Heart right ventricle (tissue), 16 donors: ENCODE measurements at regions not wholly inside any gene's neighbourhood (a gene's known extent, or its start where the extent isn't known, plus 50 kb on each side); places are given as distances from the start of the nearest gene placed in this dataset.

Experiments
- ATAC-seq, 8 donors: fragments of 200-7000 bp; cut with Tn5 transposase; one replicate each; pipeline ENCODE4 v1.9.1; 2020; ENCODE audit warnings: mild to moderate bottlenecking in 8 of 8, moderate library complexity in 8 of 8, moderate number of reproducible peaks in 1 of 8
- DNase-seq, 2 donors: peaks; one replicate each; pipeline ENCODE4 v3.0.0-alpha.2; 2020
- H3K27ac ChIP-seq, 10 donors: fragments of 200-600 bp; sonication (generic) in 2 of 10; one replicate each; pipeline versions ENCODE4 v1.5.0 to v1.8.0; 2020 to 2022; ENCODE audit warnings: mild to moderate bottlenecking in 3 of 10
- H3K27me3 ChIP-seq, 7 donors: fragments of 200-600 bp; one replicate each; pipeline ENCODE4 v1.8.0; 2021 to 2022; ENCODE audit warnings: mild to moderate bottlenecking in 2 of 7
- H3K36me3 ChIP-seq, 9 donors: fragments of 200-600 bp; sonication (generic) in 1 of 9; one replicate each; pipeline versions ENCODE4 v1.5.0 to v1.8.0; 2020 to 2022; ENCODE audit warnings: mild to moderate bottlenecking in 2 of 9
- H3K4me1 ChIP-seq, 9 donors: fragments of 200-600 bp; sonication (generic) in 1 of 9; one replicate each; pipeline versions ENCODE4 v1.5.0 to v1.8.0; 2020 to 2022; ENCODE audit warnings: mild to moderate bottlenecking in 4 of 9
- H3K4me3 ChIP-seq, 10 donors: fragments of 200-600 bp; sonication (generic) in 2 of 10; one replicate each; pipeline versions ENCODE4 v1.5.0 to v1.8.0; 2020 to 2022; ENCODE audit warnings: mild to moderate bottlenecking in 7 of 10, moderate library complexity in 2 of 10
- H3K9me3 ChIP-seq, 11 donors: fragments of 200-600 bp in 10 of 11; sonication (generic) in 2 of 11; one replicate each; pipeline versions ENCODE4 v1.5.0 to v1.8.0; 2013 to 2022; ENCODE audit warnings: mild to moderate bottlenecking in 2 of 11, control low read depth in 1 of 11, moderate library complexity in 1 of 11
- WGBS, 2 donors: extraction: QIAGEN DNeasy Blood & Tissue Kit; methylation state at CpG; one replicate each; pipeline ENCODE4 v1.1.7; 2013; ENCODE audit warnings: inconsistent platforms in 1 of 2; 5-methylcytosine and 5-hydroxymethylcytosine counted together
- intact Hi-C, 10 donors: fragments of 100-400 bp; cut with DNase I; formaldehyde crosslinking; loops; one replicate each; pipeline versions ENCODE4 v1.11.1 to v1.14.2; 2022
- TF ChIP-seq, protein P1 (sequence below), 9 donors: fragments of 200-600 bp; sonication (generic) in 2 of 9; IDR thresholded peaks; one replicate each; pipeline versions ENCODE4 v1.5.0 to v1.8.0; 2021 to 2022; ENCODE audit warnings: antibody characterized with exemption in 9 of 9, mild to moderate bottlenecking in 5 of 9, moderate library complexity in 1 of 9
- donor health status: Arrhythmogenic right ventricular cardiomyopathy.
- donor health status: ischemic (EF 13 %, LVEDD 7.1; RV severe dilation, severe dysfunction).
- donor health status: healthy with polysubstance abuse.
- donor health status: DM: no; HTN: yes; CAD: no.
- donor health status: DM: no; HTN: no; CAD: no.
- donor health status: ischemic (EF 25% LVEDD 6.9; RV normal size, moderate dysfunction).
- donor health status: ischemic (EF 25% LVEDD 5.7; RV mildly dilated, moderate dysfunction).
- donor health status: healthy.
- donor health status: DM: yes; HTN: yes; CAD: no.
- donor health status: Ischemic cardiomyopathy.
- donor health status: ischemic (EF 35%, LVEDD 5.7; RV mildly dilated, moderate dysfunction).
- donor health status: nonischemic (EF 11% LVEDD 7.7; RV severe dilation, severe dysfunction).
- donor health status: DM: yes; HTN: yes; CAD: no.
- donor health status: PGD.
- donor health status: ischemic (EF 29% LVEDD 5.4; RV normal size, mild dysfunction).
- donor health status: nonischemic (EF 23%, LVEDD 6.1; RV moderate dilation, normal function).

DNA sequence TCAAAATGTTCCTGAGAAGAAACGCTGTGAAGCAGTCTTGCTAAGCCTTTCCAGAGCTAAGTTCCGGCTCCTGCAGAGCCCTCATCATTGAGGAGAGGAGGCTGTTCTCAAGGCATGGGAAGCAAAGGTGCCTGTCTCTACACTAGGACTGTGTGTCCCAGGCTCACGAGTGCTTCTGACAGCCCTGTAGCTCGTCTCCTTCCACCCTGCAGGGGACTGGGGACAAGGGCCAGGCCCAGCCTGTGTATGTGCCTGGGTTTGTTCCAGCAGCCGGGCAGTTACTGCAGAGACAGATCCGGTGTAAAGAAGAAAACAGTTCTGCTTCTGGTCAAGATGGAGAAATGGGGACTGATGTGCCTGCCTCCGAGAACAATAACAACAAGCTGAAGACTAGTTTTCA lies 156.0 kb downstream of the ENGASE start:
- ATAC-seq = peak in 1 of 8 donors; percentile 34
- Histone ChIP-seq H3K27ac (no peak overlapping the region), H3K4me3 (no peak overlapping the region), H3K9me3 (peaks cover 0 to 4% (median 0%) of the 10 kb centered on the region in 11 donors), H3K27me3 (peaks cover 0 to 39% (median 23%) of the 10 kb centered on the region in 7 donors), H3K4me1 (no peaks in the 10 kb centered on the region), H3K36me3 (no peaks in the 10 kb centered on the region)
- no peak for DNase-seq
- intact Hi-C loops = no loop called here
- TF ChIP-seq, protein P1, sequence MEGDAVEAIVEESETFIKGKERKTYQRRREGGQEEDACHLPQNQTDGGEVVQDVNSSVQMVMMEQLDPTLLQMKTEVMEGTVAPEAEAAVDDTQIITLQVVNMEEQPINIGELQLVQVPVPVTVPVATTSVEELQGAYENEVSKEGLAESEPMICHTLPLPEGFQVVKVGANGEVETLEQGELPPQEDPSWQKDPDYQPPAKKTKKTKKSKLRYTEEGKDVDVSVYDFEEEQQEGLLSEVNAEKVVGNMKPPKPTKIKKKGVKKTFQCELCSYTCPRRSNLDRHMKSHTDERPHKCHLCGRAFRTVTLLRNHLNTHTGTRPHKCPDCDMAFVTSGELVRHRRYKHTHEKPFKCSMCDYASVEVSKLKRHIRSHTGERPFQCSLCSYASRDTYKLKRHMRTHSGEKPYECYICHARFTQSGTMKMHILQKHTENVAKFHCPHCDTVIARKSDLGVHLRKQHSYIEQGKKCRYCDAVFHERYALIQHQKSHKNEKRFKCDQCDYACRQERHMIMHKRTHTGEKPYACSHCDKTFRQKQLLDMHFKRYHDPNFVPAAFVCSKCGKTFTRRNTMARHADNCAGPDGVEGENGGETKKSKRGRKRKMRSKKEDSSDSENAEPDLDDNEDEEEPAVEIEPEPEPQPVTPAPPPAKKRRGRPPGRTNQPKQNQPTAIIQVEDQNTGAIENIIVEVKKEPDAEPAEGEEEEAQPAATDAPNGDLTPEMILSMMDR (IDR thresholded peaks at IDR 0.05) = no peak
- 67 to 71% methylated on average over 7 of the region's 7 CpGs for WGBS, 2 donors

DNA sequence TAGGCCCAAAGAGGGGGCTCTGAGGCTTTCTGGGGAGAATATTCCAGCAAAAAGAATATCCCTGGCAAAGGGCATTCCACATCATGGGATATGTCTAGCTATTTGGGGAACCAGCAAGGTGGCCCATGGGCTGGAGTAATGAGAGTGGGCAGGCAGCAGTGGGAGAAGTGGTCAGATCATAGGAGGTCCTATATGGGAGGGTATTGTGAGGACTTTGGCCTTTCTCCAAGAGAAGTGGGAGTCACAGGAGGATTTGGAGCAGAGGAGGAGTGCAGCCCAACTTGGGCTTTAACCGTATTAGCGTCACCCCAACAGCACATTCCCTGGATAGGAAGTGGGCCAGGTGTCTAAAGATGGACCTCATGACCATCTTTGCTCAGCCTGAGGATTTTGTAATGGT lies 151.4 kb downstream of the ENGASE start:
- 90 to 94% methylated on average over 2 of the region's 2 CpGs for WGBS, 2 donors
- Histone ChIP-seq H3K4me1 (peaks cover 0 to 2% (median 0%) of the 10 kb centered on the region in 9 donors), H3K36me3 (no peaks in the 10 kb centered on the region), H3K4me3 (no peak overlapping the region), H3K27ac (no peak overlapping the region), H3K9me3 (no peaks in the 10 kb centered on the region), H3K27me3 (peaks cover 7 to 79% (median 64%) of the 10 kb centered on the region in 7 donors)
- intact Hi-C loops = no loop called here
- ATAC-seq (no peak), DNase-seq (no peak)
- TF ChIP-seq, protein P1 (IDR thresholded peaks at IDR 0.05) = no peak

DNA sequence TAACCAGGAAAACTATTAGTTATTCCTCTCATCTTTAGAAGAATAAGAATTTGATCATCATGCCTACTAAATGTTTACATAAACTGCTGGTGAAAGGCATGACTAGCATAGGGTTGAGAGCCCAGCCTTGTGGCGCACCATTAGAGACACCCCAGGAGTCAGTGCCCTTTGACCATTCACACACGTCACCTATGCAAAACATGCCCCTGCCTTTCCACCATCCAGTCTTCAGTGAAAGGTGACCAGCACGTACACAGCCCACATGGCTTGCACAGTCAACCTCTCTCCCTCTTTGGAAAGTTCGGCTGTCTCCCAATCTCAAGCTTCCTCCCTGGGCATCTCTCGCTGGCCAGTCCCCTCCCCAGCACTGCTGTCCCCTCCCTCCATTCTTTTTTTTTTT lies 150.3 kb downstream of the ENGASE start:
- H3K27ac ChIP-seq = no peak overlapping the region
- ATAC-seq (no peak), DNase-seq (no peak)
- H3K36me3 ChIP-seq = no peaks in the 10 kb centered on the region
- peaks cover 0 to 12% (median 0%) of the 10 kb centered on the region in 9 donors for H3K4me1 ChIP-seq
- peaks cover 7 to 90% (median 74%) of the 10 kb centered on the region in 7 donors for H3K27me3 ChIP-seq
- no peaks in the 10 kb centered on the region for H3K9me3 ChIP-seq
- intact Hi-C loops = no loop called here
- H3K4me3 ChIP-seq = no peak overlapping the region
- whole genome bisulfite sequencing, 2 donors = 69 to 76% methylated on average over 5 of the region's 5 CpGs
- TF ChIP-seq, protein P1 (IDR thresholded peaks at IDR 0.05) = no peak

DNA sequence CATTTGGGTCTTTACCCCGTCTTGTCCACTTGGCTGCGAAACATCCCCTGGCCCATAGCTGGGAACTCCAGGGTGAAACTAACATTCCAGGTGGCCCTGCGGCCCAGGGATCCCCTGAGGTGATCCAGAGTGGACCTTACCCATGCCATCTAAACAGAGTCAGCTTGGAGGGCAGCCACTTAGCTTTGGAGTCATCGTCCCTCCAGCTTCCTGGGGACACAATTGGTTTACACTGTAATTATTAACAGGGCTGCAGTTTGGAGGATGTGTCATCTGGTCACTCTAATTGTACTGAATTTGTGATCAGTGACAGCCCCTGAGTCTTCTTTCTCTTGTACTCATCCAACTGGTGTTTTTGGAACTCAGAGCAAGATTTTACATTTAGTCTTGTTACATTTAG lies 149.9 kb downstream of the ENGASE start:
- Histone ChIP-seq H3K4me1 (peaks cover 0 to 12% (median 0%) of the 10 kb centered on the region in 9 donors), H3K9me3 (no peaks in the 10 kb centered on the region), H3K36me3 (no peaks in the 10 kb centered on the region), H3K27me3 (peaks cover 7 to 91% (median 78%) of the 10 kb centered on the region in 7 donors), H3K27ac (no peak overlapping the region), H3K4me3 (no peak overlapping the region)
- no peak for ATAC-seq
- WGBS, 2 donors = 62 to 72% methylated on average over 4 of the region's 4 CpGs
- TF ChIP-seq, protein P1 (IDR thresholded peaks at IDR 0.05) = no peak
- intact Hi-C loops = no loop called here
- DNase-seq = no peak
